ENCODE measurements at regions not wholly inside any gene's neighbourhood (a gene's known extent, or its start where the extent isn't known, plus 50 kb on each side); places are given as distances from the start of the nearest gene placed in this dataset.

- no peak for DNase-seq
These were observed 603.3 kb upstream of the NXPH2 start for GRCh38 chr2:139383532-139383931.

GRCh38 chr2:139380051-139380450 lies 599.9 kb upstream of the NXPH2 start:
- DNase-seq: no peak

DNA sequence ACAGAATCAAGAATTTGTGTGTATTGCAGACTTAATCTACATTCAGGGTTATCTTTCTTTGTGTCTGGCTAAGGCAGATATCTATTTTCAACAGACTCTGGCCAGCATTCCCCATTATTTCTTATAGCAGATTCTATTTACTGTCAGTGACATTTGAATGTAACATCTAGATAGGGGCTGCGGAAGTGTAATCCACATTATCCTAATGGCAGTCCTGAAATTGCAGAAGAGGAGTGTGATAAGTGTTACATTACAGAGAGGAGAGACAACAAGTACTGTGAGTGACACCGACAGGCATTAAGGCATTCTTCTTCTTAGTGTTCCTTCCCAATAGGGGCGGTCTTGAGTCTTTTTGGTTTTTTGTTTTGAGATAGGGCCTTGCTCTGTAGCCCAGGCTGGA lies 598.2 kb upstream of the NXPH2 start:
- DNase-seq: no peak

DNA sequence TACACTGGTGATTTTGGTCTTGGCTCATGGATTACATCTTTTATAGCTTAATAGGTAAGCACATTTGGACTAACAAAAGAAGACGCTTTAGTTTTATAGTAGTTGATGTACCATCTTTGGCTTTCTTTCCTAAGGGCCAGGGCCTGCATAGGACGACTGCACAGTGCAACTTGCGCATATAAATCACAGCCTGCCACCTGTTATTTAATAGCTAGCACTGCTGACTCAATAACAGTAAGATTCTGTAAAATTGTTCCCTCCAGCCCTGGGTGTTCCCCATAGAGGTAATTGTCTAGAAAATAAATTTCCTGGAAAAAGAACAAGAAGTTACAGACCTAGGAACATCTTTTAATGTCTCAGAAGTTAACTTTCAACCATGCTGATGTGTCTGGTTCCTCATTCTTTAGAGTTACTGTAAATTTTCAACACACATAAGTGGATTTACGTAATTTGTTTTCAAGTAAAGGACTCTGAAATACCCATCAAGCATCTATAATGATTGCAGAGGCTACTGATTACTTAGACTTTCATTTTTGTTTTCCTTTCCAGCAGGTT lies 594.2 kb upstream of the NXPH2 start:
- DNase-seq: no peak

GRCh38 chr2:139369423-139370409 lies 589.5 kb upstream of the NXPH2 start:
- DNase-seq: no peak

DNA sequence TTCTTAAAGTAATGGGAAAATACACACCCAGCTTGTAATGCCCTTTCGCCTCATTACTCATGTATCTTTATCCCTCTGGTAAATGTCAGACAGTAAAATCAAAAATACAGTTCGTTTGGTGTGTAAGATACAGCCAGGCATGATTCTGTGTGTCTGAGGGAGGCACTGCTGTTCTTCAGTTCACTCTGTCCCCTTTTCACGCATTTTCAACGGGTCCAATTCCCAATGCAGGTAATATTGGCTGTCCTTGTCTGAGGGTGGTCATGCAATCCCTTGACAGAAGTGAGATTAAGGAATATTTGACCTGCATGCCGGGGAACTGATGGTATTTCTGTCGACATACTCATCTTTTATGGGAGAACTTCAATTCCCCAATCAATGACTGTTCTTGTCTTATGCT lies 587.2 kb upstream of the NXPH2 start:
- no peak for DNase-seq

DNA sequence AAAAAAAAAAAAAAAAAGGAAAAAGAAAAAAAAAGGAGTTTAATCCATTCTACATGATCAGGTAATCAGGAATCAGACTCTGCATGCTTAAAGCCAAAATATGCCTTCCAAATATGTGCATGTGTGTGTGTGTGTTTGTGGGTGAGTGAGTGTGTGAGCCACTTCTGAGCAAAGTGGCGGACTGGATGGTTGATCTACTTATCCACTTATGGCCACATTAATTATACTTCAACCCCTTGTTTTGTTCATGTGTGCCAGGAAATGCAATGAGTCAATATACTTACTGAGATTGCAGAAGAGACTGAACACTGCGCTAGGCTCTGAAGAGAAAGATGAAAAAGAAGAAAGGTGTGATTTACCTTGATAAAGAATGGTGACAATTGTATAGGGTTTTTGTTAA lies 586.5 kb upstream of the NXPH2 start:
- DNase-seq: no peak

DNA sequence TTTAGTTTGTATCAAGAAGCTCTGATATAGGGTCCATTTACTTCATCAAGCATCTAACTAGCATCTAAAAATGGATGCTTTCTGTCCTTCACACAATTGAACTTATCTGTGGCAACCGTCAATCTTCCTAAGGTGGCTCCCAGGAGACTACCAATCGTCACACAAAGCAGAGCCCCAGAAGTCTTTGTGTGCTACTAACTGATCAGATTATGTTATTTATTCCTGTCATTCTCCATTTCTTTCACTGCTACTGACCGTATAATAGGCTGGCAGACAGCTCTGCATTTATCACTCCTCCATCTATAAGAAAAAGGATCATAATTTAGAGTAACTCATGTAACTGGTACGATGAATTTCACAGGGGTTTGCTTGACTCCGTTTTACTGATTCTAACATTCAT lies 585.0 kb upstream of the NXPH2 start:
- DNase-seq: no peak

GRCh38 chr2:139360654-139361053 lies 580.5 kb upstream of the NXPH2 start:
- DNase-seq: no peak

- DNase-seq: no peak
These were observed 579.6 kb upstream of the NXPH2 start for GRCh38 chr2:139359818-139360217.

- DNase-seq: no peak
These were observed 577.8 kb upstream of the NXPH2 start for GRCh38 chr2:139357972-139358371.

DNA sequence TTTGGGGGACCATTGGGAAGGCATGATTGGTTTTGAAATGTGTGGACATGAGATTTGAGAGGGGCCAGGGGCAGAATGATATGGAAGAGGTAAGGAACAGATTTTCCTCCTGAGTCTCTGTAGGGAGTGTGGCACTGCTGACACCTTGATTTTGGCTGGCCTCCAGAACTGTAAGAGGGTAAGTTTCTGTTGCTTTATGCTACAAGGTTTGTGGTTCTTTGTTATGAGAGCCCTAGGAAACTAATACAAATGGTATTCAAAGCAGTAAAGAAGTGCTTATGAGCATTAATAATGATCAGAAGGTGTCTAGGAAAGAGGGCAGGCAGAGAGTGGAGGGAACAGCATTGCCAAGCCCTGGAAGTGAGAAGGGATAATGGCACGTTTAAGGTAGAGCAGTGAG lies 574.3 kb upstream of the NXPH2 start:
- no peak for DNase-seq

- DNase-seq: no peak
These were observed 573.7 kb upstream of the NXPH2 start for GRCh38 chr2:139353874-139354273.

GRCh38 chr2:139317259-139317658 lies 537.1 kb upstream of the NXPH2 start:
- DNase-seq: no peak

GRCh38 chr2:139314059-139314458 lies 533.9 kb upstream of the NXPH2 start:
- no peak for DNase-seq

- no peak for DNase-seq
These were observed 516.6 kb upstream of the NXPH2 start for GRCh38 chr2:139296672-139297209.

GRCh38 chr2:139293992-139294548 lies 513.9 kb upstream of the NXPH2 start:
- DNase-seq: no peak

GRCh38 chr2:139281124-139281523 lies 500.9 kb upstream of the NXPH2 start:
- no peak for DNase-seq

GRCh38 chr2:139271879-139272278 lies 491.7 kb upstream of the NXPH2 start:
- no peak for DNase-seq

DNA sequence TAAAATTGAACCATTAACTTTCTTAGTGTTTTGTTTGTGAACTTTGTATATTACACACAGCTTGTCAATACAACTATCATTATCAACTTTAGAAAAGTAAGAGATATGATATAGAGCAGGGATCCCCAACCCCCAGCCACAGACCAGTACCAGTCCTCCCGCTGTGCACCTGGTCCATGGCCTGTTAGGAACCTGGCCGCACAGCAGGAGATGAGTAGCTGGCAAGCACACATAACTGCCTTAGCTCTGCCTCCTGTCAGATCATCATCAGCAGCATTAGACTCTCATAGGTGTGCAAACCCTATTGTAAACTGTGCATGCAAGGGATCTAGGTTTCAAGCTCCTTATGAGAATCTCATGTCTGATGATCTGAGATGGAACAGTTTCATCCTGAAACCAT lies 491.0 kb upstream of the NXPH2 start:
- no peak for DNase-seq

DNA sequence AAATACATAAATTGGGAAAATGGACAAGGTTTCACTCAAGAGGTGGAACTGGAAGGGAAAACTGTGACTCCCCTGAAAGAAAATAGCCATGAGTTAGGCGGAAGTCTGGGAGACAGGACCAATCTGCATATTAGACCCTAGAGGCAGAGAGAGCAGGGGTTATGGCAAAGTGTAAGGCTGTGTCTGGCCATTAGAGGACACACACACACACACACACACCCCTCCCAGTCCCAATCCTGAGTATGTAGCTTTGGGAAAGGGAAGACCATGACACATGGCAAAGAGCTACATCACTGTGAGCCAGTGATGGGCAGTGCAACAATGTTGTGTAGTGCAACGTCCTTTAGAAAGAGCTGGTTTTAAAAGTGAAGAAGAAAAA lies 479.9 kb upstream of the NXPH2 start:
- DNase-seq: no peak

DNA sequence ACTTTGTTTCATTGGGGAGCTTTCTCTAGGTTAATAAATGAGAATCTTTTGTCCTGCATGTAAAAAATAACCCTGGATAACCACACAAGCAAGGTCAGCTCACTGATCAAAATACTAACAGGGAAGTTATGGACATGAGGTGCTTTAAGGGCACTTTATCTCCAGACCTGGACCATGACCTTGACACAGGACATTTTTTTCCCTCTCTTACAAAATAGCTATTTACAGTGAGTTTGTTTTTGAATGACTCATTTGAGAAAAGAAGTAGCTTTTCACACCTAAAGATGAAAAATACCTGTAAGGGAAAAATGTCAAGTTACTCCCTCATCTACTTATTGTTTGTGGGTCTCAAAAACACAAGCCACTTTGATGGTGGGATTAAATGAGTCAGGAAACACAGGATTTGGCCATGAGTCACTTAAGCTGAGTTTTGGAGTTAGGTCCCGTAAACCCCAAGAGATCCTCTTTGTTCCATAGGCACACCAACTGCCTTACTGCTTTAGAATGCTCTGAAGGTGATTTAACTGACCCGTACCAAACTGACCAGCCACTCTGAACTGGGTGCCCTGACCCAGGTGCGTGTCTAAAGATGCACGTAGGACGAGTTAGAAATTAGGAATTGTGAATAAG lies 479.3 kb upstream of the NXPH2 start:
- DNase-seq: no peak

GRCh38 chr2:139241286-139241685 lies 461.1 kb upstream of the NXPH2 start:
- no peak for DNase-seq

GRCh38 chr2:139237023-139237422 lies 456.8 kb upstream of the NXPH2 start:
- DNase-seq: no peak

Data from amniotic stem cell (primary cell).